Stimulated activated CD8-positive, alpha-beta memory T cell treated with anti-CD3 and anti-CD28 coated beads, Interleukin-15, amount 100 ng/mL, for 1 hour (primary cell): ENCODE measurements at regions not wholly inside any gene's neighbourhood (a gene's known extent, or its start where the extent isn't known, plus 50 kb on each side); places are given as distances from the start of the nearest gene placed in this dataset.

Experiments used
- DNase-seq: peaks from one replicate; pipeline ENCODE4 v3.0.0-alpha.2; 2020; ENCODE audit warnings: low read depth

- no peak for DNase-seq
Measured at GRCh38 chr15:58329781-58330671, 101.8 kb upstream of the LIPC start.

GRCh38 chr15:58330741-58331559 is 100.8 kb upstream of the LIPC start:
- no peak for DNase-seq

GRCh38 chr15:58331560-58331912 is 100.3 kb upstream of the LIPC start:
- DNase-seq: no peak

GRCh38 chr15:58331913-58332675 is 99.7 kb upstream of the LIPC start:
- peak; percentile 72 for DNase-seq

GRCh38 chr15:58332676-58333400 is 99.0 kb upstream of the LIPC start:
- no peak for DNase-seq

- DNase-seq: no peak
Measured at GRCh38 chr15:58334803-58335202, 97.0 kb upstream of the LIPC start.

- no peak for DNase-seq
Measured at GRCh38 chr15:58336161-58336560, 95.6 kb upstream of the LIPC start.

GRCh38 chr15:58340176-58340575 is 91.6 kb upstream of the LIPC start:
- DNase-seq: no peak

- no peak for DNase-seq
Measured at GRCh38 chr15:58342508-58342907, 89.3 kb upstream of the LIPC start.

- no peak for DNase-seq
Measured at GRCh38 chr15:58344213-58345070, 87.3 kb upstream of the LIPC start.

GRCh38 chr15:58346361-58346760 is 85.4 kb upstream of the LIPC start:
- no peak for DNase-seq

- DNase-seq: no peak
Measured at GRCh38 chr15:58348095-58348812, 83.5 kb upstream of the LIPC start.

- DNase-seq: no peak
Measured at GRCh38 chr15:58352026-58352929, 79.5 kb upstream of the LIPC start.

GRCh38 chr15:58355382-58355971 is 76.3 kb upstream of the LIPC start:
- DNase-seq: no peak

GRCh38 chr15:58355973-58356372 is 75.8 kb upstream of the LIPC start:
- no peak for DNase-seq

- DNase-seq: no peak
Measured at GRCh38 chr15:58357529-58358476, 74.0 kb upstream of the LIPC start.

GRCh38 chr15:58360421-58361090 is 71.2 kb upstream of the LIPC start:
- no peak for DNase-seq
